K562 (cell line): ENCODE measurements at regions not wholly inside any gene's neighbourhood (a gene's known extent, or its start where the extent isn't known, plus 50 kb on each side); places are given as distances from the start of the nearest gene placed in this dataset.

Source experiments
- ATF4 ChIP-seq: fragments of 450-650 bp; formaldehyde crosslinking; IDR thresholded peaks from 2 replicates; pipeline ENCODE4 v1.4.0; 2022; ENCODE audit warnings: mild to moderate bottlenecking, moderate library complexity
- CC2D1A ChIP-seq: fragments of 450-650 bp; IDR thresholded peaks from 2 replicates; pipeline ENCODE4 v1.6.1; 2017; ENCODE audit warnings: mild to moderate bottlenecking
- CGGBP1 ChIP-seq: fragments of 250-450 bp; sonication (Bioruptor Pico); IDR thresholded peaks from 2 replicates; pipeline ENCODE4 v1.9.0; 2021; ENCODE audit warnings: mild to moderate bottlenecking
- CTCF ChIP-seq, 3 experiments: IDR thresholded peaks in 2 of 3; conservative IDR thresholded peaks in 1 of 3; 2 replicates each; pipeline ENCODE4 v1.5.1; 2011 to 2012; ENCODE audit warnings: low read length in 3 of 3, mild to moderate bottlenecking in 3 of 3, control low read depth in 2 of 3, improper control_type of control experiment in 1 of 3, inconsistent platforms in 1 of 3, low read depth in 1 of 3, mixed read lengths in 1 of 3, moderate library complexity in 1 of 3; ENCODE audit not compliant: insufficient read depth in 2 of 3
- EHMT2 ChIP-seq: fragments of 450-650 bp; IDR thresholded peaks from 2 replicates; pipeline ENCODE4 v1.6.1; 2018; ENCODE audit warnings: antibody characterized with exemption
- EZH2 ChIP-seq: IDR thresholded peaks from 2 replicates; pipeline ENCODE4 v1.6.1; 2012; ENCODE audit warnings: low read depth, mild to moderate bottlenecking, inconsistent platforms, low read length, borderline replicate concordance
- HCFC1 ChIP-seq: IDR thresholded peaks from 2 replicates; pipeline ENCODE4 v1.6.1; 2012; ENCODE audit warnings: low read depth, low read length, improper control_type of control experiment
- NR3C1 ChIP-seq: sonication (generic); formaldehyde crosslinking; IDR thresholded peaks from 2 replicates; pipeline ENCODE4 v1.8.1; 2022; ENCODE audit warnings: missing genetic modification reagents
- PTBP1 ChIP-seq: fragments of 200-400 bp; formaldehyde crosslinking; IDR thresholded peaks from 2 replicates; pipeline ENCODE4 v1.6.1; 2017; ENCODE audit warnings: low read depth, low read length
- RNF219 ChIP-seq: fragments of 250-450 bp; sonication (Bioruptor Pico); IDR thresholded peaks from 2 replicates; pipeline ENCODE4 v1.5.0; 2022; ENCODE audit warnings: mild to moderate bottlenecking
- YY1 ChIP-seq, 3 experiments: IDR thresholded peaks; 2 replicates each; pipeline ENCODE4 v1.6.1; 2011; ENCODE audit warnings: low read length in 2 of 3, mild to moderate bottlenecking in 2 of 3, moderate library complexity in 2 of 3, borderline replicate concordance in 1 of 3, control low read depth in 1 of 3, low read depth in 1 of 3; ENCODE audit not compliant: insufficient read depth in 3 of 3, insufficient replicate concordance in 2 of 3, control insufficient read depth in 1 of 3, insufficient read length in 1 of 3; ENCODE audit errors: extremely low read depth in 1 of 3
- ZKSCAN8 ChIP-seq: fragments of 200-800 bp; sonication (Bioruptor generic); IDR thresholded peaks from 2 replicates; pipeline ENCODE4 v1.6.1; 2016; ENCODE audit warnings: missing genetic modification characterization, missing compliant biosample characterization
- ZNF23 ChIP-seq: fragments of 250-450 bp; sonication (Bioruptor Pico); IDR thresholded peaks from 2 replicates; pipeline ENCODE4 v1.4.0; 2020; ENCODE audit warnings: mild to moderate bottlenecking

GRCh38 chr18:30361864-30362540 lies 680.5 kb downstream of the DSC3 start:
- TF ChIP-seq HCFC1, result no peak
- TF ChIP-seq CTCF (IDR thresholded peaks at IDR 0.05 in 2 of 3, conservative IDR thresholded peaks at IDR 0.05 in 1 of 3; ENCODE audit: insufficient read depth in 2 of 3, low read depth in 1 of 3, low read length in 3 of 3), result peak in 2 of 3 experiments; percentile 2 to 11; a peak in 1 of 6 replicates
- no peak for TF ChIP-seq CC2D1A
- no peak for TF ChIP-seq PTBP1
- no peak for TF ChIP-seq ZKSCAN8 (CRISPR knock-in tag)
- TF ChIP-seq RNF219 (CRISPR knock-in tag), result no peak
- no peak for TF ChIP-seq ZNF23
- no peak for TF ChIP-seq EHMT2
- no peak for TF ChIP-seq CGGBP1 (CRISPR knock-in tag)
- TF ChIP-seq EZH2, result no peak
- no peak for TF ChIP-seq ATF4
- no peak for TF ChIP-seq YY1 (IDR thresholded peaks at IDR 0.05; ENCODE audit: borderline replicate concordance in 1 of 3, control insufficient read depth in 1 of 3, extremely low read depth in 1 of 3, insufficient read depth in 3 of 3, insufficient read length in 1 of 3, insufficient replicate concordance in 2 of 3, low read depth in 1 of 3, low read length in 2 of 3)
- TF ChIP-seq NR3C1 (CRISPR knock-in tag), result no peak
